ENCODE measurements at regions not wholly inside any gene's neighbourhood (a gene's known extent, or its start where the extent isn't known, plus 50 kb on each side); places are given as distances from the start of the nearest gene placed in this dataset.
"Not testable (repeated sequence)": the region's sequence is repeated elsewhere in the genome, so short reads cannot be mapped to it uniquely, and the experiment has no call there.

DNA sequence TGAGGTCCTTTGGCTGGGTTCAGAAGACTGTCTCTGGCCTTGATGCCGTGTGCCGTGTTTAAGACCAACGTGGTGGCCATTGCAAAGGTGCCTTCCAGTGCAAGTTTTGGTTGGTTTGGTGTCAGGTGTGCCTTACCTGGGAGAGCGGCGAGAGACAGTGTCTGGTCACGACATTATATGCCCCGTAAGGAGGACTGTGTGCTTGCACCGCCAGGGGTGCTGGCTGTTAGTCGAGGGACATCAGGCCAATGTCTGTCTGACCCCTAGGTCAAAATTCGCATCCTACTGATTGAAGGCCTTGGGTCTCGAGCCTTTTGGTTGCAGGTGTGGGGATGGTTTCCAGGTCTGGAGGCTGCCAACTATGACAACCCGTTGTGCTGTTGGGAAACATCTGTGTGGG lies 111.9 kb downstream of the SNRPN start:
- DNase-seq (ENCODE audit: low read depth), result no peak

DNA sequence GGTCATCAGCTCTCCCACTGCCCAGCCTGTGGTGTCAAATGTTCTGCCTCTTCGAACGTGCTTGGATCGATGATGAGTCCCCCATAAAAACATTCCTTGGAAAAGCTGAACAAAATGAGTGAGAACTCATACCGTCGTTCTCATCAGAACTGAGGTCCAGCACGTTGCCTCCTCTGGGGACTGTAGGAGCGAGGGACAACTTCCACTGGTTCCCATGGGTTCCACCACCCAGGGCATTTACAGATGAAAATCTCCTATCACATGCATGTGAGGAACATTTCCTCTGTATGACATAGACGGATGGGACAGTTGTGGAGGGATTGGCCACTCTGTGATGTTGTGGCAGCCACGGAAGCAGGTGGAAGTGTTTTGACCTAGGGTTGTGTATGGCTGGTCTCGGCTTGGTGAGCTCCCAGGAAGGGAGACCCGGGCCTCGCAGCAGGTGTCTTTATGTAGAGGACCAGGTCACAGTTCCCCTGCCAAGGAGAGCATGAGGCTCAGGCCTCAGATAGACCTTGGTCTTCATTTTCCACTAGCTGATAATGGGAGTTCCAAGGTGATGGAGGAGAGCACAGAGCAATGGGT lies 113.0 kb downstream of the SNRPN start:
- DNase-seq (ENCODE audit: low read depth), result no peak

DNA sequence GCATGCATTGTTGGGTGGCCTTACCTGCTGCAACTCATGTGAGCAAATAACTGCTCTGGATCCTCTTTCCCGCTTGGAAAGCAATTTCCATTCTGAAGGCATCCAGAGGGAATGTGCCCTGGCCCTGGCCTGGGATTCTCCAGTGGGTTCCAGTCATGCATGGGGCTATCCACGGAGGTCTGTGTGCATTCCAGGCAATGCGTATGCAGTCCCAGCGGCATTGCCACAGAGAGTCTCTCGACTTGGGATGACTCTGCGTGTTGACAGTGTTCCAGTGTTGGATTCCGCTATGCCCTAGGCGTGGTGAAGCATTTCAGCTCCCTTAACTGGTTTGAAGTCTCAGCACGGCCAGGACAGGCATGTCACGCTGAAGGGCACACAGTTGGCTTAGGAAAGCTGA lies 113.9 kb downstream of the SNRPN start:
- DNase-seq (ENCODE audit: low read depth), result no peak

DNA sequence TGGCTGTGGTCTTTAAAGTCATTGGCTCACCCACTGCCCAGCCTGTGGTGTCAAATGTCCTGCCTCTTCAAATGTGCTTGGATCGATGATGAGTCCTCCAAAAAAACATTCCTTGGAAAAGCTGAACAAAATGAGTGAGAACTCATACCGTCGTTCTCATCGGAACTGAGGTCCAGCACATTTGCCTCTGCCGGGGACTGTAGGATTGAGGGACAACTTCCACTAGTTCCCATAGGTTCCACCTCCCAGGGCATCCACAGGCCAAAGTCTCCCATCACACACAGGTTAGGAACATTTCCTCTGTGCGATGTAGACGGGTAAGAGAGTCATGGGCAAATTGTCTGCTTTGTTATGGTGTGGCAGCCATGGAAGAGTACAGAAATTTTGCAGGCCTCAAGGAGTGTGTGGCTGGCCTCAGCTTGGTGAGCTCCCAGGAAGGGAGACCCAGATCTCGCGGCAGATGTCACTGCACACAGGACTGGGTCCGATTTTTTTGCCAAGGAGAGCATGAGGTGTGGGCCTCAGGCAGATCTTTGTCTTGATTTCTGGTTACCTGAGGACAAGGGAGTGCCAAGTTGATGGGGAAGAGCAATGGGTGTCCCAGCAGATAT lies 115.7 kb downstream of the SNRPN start:
- no peak for DNase-seq (ENCODE audit: low read depth)

DNA sequence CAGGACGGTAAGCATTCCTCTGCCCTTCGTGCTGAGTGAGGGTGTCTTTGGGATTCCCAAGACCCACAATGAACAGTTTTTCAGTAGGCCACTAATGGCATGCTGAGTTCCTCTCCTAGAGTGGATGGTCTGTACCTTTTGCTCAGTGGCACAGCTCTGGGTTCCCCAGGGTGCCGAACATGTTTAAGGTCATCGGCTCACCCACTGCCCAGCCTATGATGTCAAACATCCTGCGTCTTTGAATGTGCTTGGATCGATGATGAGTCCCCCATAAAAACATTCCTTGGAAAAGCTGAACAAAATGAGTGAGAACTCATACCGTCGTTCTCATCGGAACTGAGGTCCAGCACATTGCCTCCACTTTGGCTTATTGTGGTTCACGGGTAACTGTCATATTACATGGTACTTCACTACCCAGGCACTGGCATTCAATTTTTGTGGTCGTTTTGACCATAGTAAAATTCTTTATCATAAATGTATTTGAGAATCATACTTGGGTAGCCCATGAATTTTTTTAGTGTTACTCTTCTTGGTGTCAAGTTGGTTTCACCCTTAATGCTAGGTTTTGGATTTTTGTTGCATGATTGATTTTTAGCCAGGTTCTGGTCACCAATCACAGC lies 118.2 kb downstream of the SNRPN start:
- no peak for DNase-seq (ENCODE audit: low read depth)

DNA sequence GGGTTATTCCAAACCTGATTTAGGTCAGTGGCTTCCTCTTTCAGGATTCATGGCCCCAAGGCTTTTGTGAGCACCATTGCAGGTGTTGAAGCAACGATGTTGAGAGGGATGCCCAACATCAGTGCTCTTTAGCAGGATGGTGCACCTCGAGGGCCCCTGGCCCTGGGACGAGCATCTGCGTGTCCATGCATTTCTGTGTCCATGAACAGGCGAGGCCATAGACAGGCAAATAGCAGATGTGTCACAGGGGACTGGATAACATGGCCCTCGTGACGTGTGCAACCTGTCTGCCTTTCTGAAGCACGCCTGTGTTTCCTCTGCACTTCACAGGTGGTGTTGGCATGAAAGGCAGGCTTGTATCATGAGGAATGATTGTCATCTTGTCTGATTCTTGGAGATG lies 132.3 kb downstream of the SNRPN start:
- DNase-seq (ENCODE audit: low read depth), result no peak

DNA sequence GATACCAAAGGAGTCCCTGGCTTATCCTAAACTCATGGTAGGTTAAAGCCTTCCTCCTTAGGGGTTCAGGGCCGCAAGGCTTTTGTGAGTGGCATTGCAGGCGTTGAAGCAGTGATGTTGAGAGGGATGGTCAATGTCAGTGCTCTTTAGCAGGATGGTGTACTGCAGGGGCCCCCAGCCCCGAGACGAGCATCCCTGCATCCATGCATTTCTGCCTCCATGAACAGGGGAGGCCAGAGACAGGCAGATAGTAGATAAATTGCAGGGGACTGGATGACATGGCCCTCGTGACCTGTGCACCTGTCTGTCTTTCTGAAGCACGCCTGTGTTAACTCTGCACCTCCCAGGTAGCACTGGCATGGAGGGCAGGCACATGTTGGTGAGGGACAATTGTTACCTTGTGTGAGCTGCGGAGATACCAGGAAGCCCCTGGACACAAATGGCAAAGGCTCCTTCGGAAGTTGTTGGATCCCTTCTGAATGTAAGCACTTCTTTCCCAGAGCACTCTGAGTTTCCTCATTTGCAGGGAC lies 133.5 kb downstream of the SNRPN start:
- DNase-seq (ENCODE audit: low read depth), result no peak

DNA sequence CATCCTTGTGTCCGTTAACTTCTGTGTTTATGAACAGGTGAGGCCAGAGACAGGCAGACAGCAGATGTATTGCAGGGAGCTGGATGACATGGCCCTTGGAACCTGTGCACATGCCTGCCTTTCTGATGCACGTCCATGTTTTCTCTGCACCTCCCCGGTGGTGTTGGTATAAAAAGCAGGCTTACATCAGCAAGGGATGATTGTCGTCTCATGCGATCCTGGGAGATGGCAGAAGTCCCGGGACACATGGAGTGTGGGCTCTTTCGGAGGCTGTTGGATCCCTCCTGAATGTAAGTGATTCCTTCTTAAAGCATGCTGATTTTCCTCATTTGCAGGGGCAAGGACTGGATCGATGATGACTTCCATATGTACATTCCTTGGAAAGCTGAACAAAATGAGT lies 134.8 kb downstream of the SNRPN start:
- no peak for DNase-seq (ENCODE audit: low read depth)

DNA sequence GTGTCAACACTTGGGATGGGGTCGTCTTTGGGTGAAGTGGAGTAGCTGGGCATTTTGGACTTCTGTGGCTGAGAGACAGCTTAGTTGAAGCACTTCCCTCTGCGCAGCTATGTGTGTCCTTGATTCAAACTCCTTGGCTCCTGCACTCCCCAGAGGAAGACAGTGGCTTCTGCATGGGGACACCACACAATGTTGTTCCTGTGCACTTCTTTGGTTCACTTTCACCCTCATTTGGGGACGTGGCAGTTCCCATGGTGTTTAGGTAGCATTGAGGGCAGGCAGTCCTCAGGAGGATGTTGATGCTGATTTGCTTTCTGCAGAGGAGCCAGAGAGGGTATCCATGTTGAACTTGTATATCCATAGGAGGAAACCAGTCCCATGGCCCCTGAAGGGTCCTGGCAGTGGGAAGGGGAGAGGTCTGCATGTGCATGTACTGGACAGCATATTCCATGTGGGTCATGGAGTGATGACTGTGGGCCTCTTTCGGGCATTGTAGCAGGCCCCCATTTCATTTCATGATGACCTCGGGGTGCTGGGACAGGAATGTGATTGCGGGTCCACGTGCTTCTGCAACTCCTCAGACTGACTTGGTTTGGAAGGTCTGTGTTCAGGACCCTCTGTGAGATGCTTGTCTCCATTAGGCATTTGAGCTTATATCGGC lies 135.4 kb downstream of the SNRPN start:
- DNase-seq (ENCODE audit: low read depth), result no peak

DNA sequence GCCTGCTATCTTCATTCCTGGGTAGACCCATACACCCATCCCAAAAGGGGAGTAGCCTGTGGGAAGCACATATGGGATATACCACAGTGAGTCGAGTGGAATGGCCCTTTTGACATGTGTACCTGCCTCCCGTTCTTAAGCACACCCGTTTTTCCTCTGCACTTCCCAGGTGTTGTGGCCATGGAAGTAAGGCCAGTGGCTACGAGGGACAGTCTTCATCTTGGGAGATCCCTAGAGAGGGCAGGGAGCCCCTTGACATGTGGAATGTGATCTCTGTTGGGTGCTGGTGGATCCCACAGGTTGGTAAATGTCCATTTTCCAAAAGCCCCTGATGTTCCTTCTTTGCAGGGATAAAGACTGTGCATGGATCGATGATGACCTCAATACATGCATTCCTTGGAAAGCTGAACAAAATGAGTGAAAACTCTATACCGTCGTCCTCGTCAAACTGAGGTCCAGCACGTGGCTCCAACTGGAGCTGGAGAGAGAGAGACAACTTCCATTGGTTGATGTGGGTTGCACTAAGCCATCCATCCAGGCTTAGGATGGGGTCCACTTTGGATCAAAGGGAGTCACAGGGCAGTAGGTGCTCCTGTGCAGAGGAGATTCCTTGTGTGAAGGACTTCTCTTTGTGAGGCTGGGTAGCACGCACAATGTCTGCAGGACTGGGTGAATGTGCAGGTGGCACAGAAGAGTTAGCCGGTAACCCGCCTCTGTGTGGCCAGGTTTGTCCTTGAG lies 136.8 kb downstream of the SNRPN start:
- DNase-seq (ENCODE audit: low read depth), result no peak

DNA sequence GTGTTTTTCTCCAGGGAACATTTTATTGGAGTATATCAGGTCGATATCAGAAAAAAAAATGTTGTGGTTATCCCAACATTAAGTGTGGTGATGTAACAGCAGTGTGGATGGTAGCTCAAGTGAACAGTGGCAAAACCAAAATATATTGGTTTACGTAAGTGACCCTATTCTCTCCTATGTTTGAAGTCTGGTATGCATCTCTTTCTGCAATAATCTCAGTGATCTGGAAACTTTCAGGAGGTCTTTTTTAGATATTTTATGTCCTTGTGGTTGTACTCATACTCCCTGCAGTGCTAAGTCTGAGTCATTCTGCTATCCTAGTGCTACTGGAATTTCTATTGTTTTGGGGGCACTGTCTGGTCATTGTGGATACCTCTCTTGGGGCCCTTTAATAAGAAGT lies 137.9 kb downstream of the SNRPN start:
- peak; percentile 18 for DNase-seq (ENCODE audit: low read depth)

DNA sequence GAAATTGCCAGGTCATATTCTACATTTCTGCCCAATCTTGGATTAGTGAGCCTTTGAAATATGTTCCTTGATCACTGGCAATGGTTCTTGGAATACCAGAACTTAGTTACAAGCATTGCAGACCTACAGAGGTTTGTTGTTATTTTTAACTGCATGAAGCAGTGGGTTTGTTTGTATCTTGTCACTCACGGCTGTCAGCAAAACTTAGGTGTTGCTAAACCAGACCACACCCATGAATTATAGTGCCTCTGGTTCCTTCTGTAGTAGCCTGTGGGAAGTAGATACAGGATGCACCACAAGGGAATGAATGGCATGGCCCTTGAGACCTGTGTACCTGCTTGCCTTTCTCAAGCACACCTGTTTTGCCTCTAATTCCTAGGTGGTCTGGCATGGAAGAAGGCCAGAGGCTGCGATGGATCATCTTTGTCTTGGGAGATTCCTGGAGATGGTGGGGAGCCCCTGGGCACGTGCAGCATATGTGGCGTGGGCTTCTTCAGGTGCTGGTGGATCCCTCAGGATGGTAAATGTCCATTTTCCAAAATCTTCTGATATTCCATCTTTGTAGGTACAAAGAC lies 138.8 kb downstream of the SNRPN start:
- peak; percentile 12 for DNase-seq (ENCODE audit: low read depth)

DNA sequence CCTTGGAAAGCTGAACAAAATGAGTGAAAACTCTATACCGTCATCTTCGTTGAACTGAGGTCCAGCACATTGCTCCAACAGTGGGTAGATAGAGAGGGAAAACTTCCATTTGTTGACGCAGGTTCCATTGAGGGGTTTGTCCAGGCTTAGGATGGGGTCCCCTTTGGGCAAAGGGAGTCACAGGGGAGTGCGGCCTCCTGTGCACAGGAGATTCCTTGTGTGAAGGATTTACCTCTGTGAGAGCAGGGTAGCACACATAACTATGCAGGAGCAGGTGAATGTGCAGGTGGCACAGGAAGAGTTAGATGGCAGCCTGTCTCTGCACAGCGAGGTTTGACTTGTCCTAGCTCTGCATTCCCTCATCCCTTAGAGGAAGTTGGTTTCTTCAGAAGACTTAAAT lies 139.3 kb downstream of the SNRPN start:
- DNase-seq (ENCODE audit: low read depth), result no peak

DNA sequence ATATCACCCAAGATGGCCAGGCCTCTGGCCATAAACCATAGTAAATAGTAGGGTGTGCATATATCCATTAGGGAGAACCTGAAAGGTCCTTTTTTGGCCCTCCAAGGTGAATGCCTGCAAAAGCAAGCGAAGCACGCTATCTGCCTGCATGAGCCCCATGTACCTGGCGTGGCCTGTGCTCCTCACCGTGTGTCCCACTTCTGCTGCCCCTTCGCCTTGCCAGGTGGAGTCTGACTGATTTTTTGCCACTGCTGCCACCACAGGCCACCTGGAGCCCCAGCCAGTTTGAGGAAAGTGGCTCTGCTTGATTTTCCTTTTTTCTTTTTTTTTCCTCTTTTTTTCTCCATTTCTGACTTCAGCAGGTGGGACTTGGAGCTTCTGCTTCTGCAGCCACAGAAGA lies 139.7 kb downstream of the SNRPN start:
- no peak for DNase-seq (ENCODE audit: low read depth)

DNA sequence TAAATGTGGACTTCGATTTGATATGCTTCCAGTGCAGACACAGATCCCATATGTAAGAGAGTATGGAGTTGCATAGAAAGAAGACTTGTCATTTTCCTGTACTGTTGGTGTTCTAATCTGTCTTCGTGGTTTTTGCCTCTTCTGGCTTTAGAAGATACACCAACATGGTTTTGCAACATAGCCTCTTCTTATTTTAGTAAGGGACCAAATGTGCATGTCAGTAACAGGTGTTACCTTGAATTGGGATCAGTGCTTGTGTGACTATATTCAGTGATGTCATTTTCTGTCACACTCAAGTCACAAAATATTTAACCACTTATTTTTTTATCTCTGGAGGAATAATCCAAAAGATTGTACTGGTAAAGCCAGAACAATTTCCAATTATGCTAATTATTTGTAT lies 140.4 kb downstream of the SNRPN start:
- peak; percentile 67 for DNase-seq (ENCODE audit: low read depth)

DNA sequence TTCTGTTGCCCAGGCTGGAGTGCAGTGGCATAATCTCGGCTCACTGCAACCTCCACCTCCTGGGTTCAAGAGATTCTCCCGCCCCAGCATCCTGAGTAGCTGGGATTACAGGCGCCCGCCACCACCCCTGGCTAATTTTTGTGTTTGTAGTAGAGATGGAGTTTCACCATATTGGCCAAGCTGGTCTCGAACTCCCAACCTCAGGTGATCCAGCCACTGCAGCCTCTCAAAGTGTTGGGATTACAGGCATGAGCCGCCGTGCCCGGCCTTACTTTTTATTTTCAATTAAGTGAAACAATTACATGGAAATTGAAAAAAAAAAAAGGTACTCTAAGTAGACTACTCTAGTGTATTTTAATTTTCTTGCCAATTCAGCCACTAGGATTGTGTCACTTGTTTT lies 145.2 kb downstream of the SNRPN start:
- DNase-seq (ENCODE audit: low read depth), result not testable (repeated sequence)

DNA sequence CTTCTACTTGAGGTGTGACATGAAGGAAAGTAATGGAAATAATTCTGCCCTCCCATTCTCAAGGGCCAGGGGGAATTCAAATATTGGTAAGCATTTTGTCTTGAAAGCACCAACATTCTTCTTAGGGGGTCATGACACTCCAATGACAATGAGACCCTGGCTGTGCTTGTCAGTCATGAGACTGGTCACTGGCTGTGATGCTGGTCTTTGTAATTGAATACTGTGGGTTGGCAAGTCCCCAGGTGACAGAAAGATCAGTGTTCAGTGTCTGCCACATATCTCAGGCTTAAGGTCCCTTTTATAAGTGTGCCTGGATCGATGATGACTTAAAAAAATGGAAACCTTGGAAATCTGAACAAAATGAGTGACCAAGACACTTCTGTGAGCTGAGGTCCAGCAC lies 151.4 kb downstream of the SNRPN start:
- DNase-seq (ENCODE audit: low read depth), result peak; percentile 73

DNA sequence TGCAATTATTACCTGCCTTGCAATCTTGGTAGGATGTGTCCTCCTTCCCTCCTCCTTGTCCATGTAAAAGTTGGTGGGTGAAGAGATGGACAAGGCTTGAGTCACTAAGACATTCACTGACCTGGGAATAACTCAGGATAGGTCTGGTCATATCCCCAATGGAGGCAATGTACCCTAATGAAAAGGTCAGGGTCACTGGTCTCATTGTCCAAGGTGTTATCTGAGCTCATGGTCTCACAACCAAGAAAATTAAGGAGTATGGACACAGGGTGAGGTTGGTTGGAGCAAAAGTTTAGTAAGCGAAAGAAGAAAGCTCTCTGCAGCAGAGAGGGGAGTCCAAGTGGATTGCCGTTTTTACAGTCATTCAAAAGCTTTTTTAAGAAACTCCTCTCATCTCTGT lies 179.0 kb downstream of the SNRPN start:
- DNase-seq (ENCODE audit: low read depth), result no peak

DNA sequence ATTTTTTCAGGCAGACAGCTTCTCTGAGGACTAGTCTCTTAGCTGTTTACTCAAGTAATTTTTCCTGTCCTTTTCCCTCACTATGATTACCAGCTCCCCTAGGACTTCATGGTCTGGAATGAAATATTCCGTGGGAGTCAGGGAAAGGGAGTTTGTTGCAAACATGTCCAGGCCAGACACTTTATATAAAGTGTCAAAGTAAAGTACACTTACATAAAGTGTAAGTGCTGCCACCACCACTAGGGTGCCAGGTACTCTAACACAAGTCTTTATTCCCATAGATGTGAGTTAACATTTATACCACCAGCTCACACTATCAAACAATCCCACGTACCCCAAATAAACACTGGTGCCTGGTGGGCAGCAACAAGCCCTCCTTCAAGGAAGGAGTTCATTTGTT lies 179.8 kb downstream of the SNRPN start:
- DNase-seq (ENCODE audit: low read depth), result no peak

DNA sequence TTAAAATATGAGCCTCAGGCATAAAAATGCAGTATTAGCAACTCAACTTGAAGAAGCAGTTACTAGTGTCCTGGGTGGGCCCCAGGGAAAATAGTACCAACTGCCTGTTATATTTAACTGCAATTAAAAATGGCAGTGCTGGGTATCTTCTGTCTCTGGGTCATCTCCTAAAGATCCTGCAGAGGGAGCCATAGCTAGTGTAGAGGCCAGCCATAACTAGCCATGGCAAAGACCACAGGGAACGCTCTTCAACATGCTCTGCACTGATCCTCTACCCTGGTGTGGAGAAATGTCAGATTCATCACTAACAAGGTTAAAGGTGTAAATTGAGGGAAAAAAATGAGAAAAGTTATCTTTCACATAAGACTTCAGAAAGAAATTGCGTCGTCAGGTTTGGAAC lies 181.3 kb downstream of the SNRPN start:
- peak; percentile 21 for DNase-seq (ENCODE audit: low read depth)

DNA sequence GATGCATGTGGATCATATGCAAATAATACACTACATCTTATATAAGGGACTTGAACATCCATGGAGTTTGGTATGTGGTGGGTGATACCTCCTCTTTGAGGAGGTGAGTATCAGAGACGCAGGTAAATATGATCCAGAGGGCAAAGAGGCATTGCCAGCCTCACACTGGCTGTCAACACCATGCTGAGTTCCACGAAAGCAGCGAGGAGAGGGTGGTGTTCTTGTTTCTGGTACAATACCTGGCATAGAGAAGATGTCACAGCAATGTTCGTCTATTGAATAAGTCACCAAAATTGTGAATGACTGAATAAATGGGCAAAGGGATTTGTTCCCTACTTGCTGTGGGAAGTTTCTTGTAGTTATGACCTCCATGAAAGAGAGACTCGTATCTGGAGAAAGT lies 182.2 kb downstream of the SNRPN start:
- no peak for DNase-seq (ENCODE audit: low read depth)

All from myocyte (in vitro differentiated cells).